NT2/D1 (cell line): ENCODE measurements at regions not wholly inside any gene's neighbourhood (a gene's known extent, or its start where the extent isn't known, plus 50 kb on each side); places are given as distances from the start of the nearest gene placed in this dataset.
"Not testable (repeated sequence)": the region's sequence is repeated elsewhere in the genome, so short reads cannot be mapped to it uniquely, and the experiment has no call there.

Experiments
- SUZ12 ChIP-seq: IDR thresholded peaks from 2 replicates; pipeline ENCODE4 v1.6.1; 2011; ENCODE audit not compliant: insufficient read length, insufficient read depth; ENCODE audit errors: extremely low read depth
- YY1 ChIP-seq: IDR thresholded peaks from 2 replicates; pipeline ENCODE4 v1.6.1; 2011; ENCODE audit not compliant: insufficient read length, insufficient read depth
- ZNF274 ChIP-seq: IDR thresholded peaks from 2 replicates; pipeline ENCODE4 v1.6.1; 2011; ENCODE audit warnings: mild to moderate bottlenecking, low read depth, low read length

DNA sequence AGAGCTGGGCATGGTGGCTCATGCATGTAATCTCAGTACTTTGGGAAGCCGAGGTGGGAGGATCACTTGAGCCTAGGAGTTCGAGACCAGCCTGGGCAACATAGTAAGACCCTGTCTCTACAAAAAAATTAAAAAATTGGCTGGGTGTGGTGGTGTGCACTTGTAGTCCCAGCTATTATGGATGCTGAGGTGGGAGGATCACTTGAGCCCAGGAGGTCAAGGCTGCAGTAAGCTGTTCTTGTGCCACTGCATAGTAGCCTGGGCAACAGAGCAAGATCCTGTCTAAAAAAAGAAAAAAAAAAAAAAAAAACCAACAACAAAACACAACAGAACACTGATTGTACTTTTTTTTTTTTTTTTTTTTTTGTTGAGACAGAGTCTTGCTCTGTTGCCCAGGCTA lies 74.0 kb upstream of the PSMA6 start:
- not testable (repeated sequence) for TF ChIP-seq SUZ12, ZNF274, YY1
